ENCODE measurements at regions not wholly inside any gene's neighbourhood (a gene's known extent, or its start where the extent isn't known, plus 50 kb on each side); places are given as distances from the start of the nearest gene placed in this dataset.

DNA sequence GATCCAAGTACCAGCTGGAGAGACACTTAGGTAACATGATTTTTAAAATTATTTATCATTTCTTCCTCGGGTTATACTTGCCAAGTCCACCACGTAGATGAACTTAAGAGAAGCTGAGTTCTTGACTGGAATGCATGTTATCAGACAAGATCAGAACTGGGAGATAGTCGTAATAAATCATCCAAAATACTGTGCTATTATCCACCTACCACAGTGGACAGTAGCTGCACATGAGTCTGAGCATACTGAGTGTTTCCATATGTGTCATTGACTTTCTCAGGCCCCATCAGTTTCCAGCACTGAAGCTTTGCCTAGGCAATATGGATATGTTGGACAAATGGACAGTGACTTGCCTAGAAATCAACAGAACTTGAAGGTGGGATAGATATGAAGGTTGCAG is 77.9 kb upstream of the RRP15 start:
- Histone ChIP-seq H3K4me3 (ENCODE audit: low read depth, low read length) (no peak overlapping the region), H3K27ac (no peak overlapping the region), H3K9me3 (ENCODE audit: severe bottlenecking) (no peaks in the 10 kb centered on the region), H3K36me3 (no peaks in the 10 kb centered on the region), H3K27me3 (ENCODE audit: insufficient read depth, low read depth, severe bottlenecking) (no peaks in the 10 kb centered on the region)
- TF ChIP-seq CTCF (IDR thresholded peaks at IDR 0.05; ENCODE audit: low read depth, low read length): no peak
- no peak for DNase-seq

- no peak overlapping the region for H3K4me3 ChIP-seq (ENCODE audit: low read depth, low read length)
- no peaks in the 10 kb centered on the region for H3K9me3 ChIP-seq (ENCODE audit: severe bottlenecking)
- no peak for DNase-seq
- no peak overlapping the region for H3K27ac ChIP-seq
- H3K27me3 ChIP-seq (ENCODE audit: insufficient read depth, low read depth, severe bottlenecking): no peaks in the 10 kb centered on the region
- no peak for TF ChIP-seq CTCF (IDR thresholded peaks at IDR 0.05; ENCODE audit: low read depth, low read length)
- no peaks in the 10 kb centered on the region for H3K36me3 ChIP-seq
Measured at GRCh38 chr1:218209351-218209861, 75.7 kb upstream of the RRP15 start.

- Histone ChIP-seq H3K27ac (no peak overlapping the region), H3K9me3 (ENCODE audit: severe bottlenecking) (no peaks in the 10 kb centered on the region), H3K4me3 (ENCODE audit: low read depth, low read length) (no peak overlapping the region), H3K27me3 (ENCODE audit: insufficient read depth, low read depth, severe bottlenecking) (no peaks in the 10 kb centered on the region), H3K36me3 (no peaks in the 10 kb centered on the region)
- no peak for TF ChIP-seq CTCF (IDR thresholded peaks at IDR 0.05; ENCODE audit: low read depth, low read length)
- no peak for DNase-seq
Measured at GRCh38 chr1:218211241-218211640, 73.9 kb upstream of the RRP15 start.

- no peak for TF ChIP-seq CTCF (IDR thresholded peaks at IDR 0.05; ENCODE audit: low read depth, low read length)
- no peak overlapping the region for H3K27ac ChIP-seq
- no peaks in the 10 kb centered on the region for H3K27me3 ChIP-seq (ENCODE audit: insufficient read depth, low read depth, severe bottlenecking)
- no peak for DNase-seq
- no peaks in the 10 kb centered on the region for H3K9me3 ChIP-seq (ENCODE audit: severe bottlenecking)
- H3K36me3 ChIP-seq: no peaks in the 10 kb centered on the region
- H3K4me3 ChIP-seq (ENCODE audit: low read depth, low read length): no peak overlapping the region
Measured at GRCh38 chr1:218217040-218217439, 68.1 kb upstream of the RRP15 start.

DNA sequence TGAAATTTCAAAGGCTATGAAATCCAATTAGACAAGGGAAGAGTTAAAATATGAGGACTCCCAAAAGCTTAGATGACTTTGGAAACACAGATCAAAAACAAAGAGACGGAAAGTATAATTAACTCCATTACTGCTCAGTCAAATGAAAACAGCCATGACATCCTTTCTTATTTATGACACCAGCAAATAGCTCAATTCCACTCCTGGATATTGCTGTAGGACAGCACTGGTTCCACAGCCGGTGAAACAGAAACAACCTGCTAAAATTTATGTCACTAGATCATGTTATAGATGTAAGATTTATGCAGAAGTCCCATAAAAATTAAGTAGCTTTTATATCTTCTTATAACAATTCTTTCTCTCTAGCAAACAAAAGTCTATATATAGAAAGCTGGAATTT is 65.6 kb upstream of the RRP15 start:
- H3K27me3 ChIP-seq (ENCODE audit: insufficient read depth, low read depth, severe bottlenecking): no peaks in the 10 kb centered on the region

More for the DNA sequence above, 65.6 kb upstream of the RRP15 start:
- no peaks in the 10 kb centered on the region for H3K9me3 ChIP-seq (ENCODE audit: severe bottlenecking)
- no peak for TF ChIP-seq CTCF (IDR thresholded peaks at IDR 0.05; ENCODE audit: low read depth, low read length)
- H3K27ac ChIP-seq: no peak overlapping the region
- no peaks in the 10 kb centered on the region for H3K36me3 ChIP-seq
- DNase-seq: no peak
- no peak overlapping the region for H3K4me3 ChIP-seq (ENCODE audit: low read depth, low read length)

Data from WERI-Rb-1 (cell line).